WTC11 (cell line): ENCODE measurements at regions not wholly inside any gene's neighbourhood (a gene's known extent, or its start where the extent isn't known, plus 50 kb on each side); places are given as distances from the start of the nearest gene placed in this dataset.

Source experiments
- CTCF ChIP-seq: fragments of 200-600 bp; IDR thresholded peaks from 2 replicates; pipeline ENCODE4 v1.8.0; 2022; ENCODE audit warnings: antibody characterized with exemption
- E2F1 ChIP-seq: sonication (generic); formaldehyde crosslinking; IDR thresholded peaks from 2 replicates; pipeline ENCODE4 v1.8.0; 2022; ENCODE audit warnings: mild to moderate bottlenecking, missing genetic modification reagents
- JAZF1 ChIP-seq: fragments of 250-450 bp; sonication (Bioruptor Pico); IDR thresholded peaks from 2 replicates; pipeline ENCODE4 v1.9.0; 2021; ENCODE audit warnings: moderate library complexity, mild to moderate bottlenecking, inconsistent platforms
- NR2C2 ChIP-seq: sonication (generic); formaldehyde crosslinking; IDR thresholded peaks from 2 replicates; pipeline ENCODE4 v1.8.0; 2022; ENCODE audit warnings: mild to moderate bottlenecking, missing genetic modification reagents
- TP53 ChIP-seq: sonication (generic); formaldehyde crosslinking; IDR thresholded peaks from 2 replicates; pipeline ENCODE4 v1.8.1; 2023; ENCODE audit warnings: mild to moderate bottlenecking, missing genetic modification reagents
- ZNF671 ChIP-seq: fragments of 250-450 bp; sonication (Bioruptor Pico); IDR thresholded peaks from 2 replicates; pipeline ENCODE4 v1.8.0; 2021; ENCODE audit warnings: mild to moderate bottlenecking

- TF ChIP-seq CTCF (no peak), E2F1 (CRISPR knock-in tag) (no peak), TP53 (CRISPR knock-in tag) (no peak), NR2C2 (CRISPR knock-in tag) (no peak), ZNF671 (CRISPR knock-in tag) (no peak), JAZF1 (CRISPR knock-in tag) (no peak)
These were observed 63.4 kb downstream of the BARX1 start for GRCh38 chr9:93891549-93892310.
